ENCODE measurements at regions not wholly inside any gene's neighbourhood (a gene's known extent, or its start where the extent isn't known, plus 50 kb on each side); places are given as distances from the start of the nearest gene placed in this dataset.
"Not testable (repeated sequence)": the region's sequence is repeated elsewhere in the genome, so short reads cannot be mapped to it uniquely, and the experiment has no call there.

- TF ChIP-seq, protein P1, sequence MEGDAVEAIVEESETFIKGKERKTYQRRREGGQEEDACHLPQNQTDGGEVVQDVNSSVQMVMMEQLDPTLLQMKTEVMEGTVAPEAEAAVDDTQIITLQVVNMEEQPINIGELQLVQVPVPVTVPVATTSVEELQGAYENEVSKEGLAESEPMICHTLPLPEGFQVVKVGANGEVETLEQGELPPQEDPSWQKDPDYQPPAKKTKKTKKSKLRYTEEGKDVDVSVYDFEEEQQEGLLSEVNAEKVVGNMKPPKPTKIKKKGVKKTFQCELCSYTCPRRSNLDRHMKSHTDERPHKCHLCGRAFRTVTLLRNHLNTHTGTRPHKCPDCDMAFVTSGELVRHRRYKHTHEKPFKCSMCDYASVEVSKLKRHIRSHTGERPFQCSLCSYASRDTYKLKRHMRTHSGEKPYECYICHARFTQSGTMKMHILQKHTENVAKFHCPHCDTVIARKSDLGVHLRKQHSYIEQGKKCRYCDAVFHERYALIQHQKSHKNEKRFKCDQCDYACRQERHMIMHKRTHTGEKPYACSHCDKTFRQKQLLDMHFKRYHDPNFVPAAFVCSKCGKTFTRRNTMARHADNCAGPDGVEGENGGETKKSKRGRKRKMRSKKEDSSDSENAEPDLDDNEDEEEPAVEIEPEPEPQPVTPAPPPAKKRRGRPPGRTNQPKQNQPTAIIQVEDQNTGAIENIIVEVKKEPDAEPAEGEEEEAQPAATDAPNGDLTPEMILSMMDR (IDR thresholded peaks at IDR 0.05; ENCODE audit: insufficient read depth, missing control alignments) = no peak
- no peak for FAIRE-seq
- no peak for DNase-seq (ENCODE audit: insufficient read length, low spot score)
Observed at GRCh38 chr13:64127856-64128255, 2712.2 kb upstream of the PCDH20 start.

GRCh38 chr13:64127192-64127591 lies 2711.5 kb upstream of the PCDH20 start:
- FAIRE-seq = no peak
- DNase-seq (ENCODE audit: insufficient read length, low spot score) = no peak
- TF ChIP-seq, protein P1 (IDR thresholded peaks at IDR 0.05; ENCODE audit: insufficient read depth, missing control alignments) = no peak

DNA sequence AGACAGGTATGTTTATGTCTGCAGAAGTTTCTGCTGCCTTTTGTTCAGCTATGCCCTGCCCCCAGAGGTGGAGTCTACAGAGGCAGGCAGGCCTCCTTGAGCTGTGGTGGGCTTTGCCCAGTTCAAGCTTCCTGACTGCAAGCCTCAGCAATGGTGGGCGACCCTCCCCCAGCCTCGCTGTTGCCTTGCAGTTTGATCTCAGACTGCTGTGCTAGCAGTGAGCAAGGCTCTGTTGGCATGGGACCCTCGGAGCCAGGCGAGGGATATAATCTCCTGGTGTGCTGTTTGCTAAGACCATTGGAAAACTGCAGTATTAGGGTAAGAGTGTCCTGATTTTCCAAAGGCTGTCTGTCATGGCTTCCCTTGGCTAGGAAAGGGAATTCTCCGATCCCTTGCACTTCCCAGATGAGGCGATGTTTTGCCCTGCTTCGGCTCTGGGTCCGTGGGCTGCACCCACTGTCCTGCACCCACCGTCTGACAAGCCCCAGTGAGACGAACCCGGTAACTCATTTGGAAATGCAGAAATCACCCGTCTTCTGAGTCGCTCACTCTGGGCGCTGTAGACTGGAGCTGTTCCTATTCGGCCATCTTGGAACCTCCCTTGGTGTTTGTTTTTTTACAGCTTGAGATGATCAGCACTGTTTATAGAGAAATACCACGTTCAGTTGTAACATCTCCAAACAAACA lies 2705.5 kb upstream of the PCDH20 start:
- not testable (repeated sequence) for FAIRE-seq; DNase-seq (ENCODE audit: insufficient read length, low spot score)

GRCh38 chr13:64099994-64100393 lies 2684.3 kb upstream of the PCDH20 start:
- FAIRE-seq = no peak
- DNase-seq (ENCODE audit: insufficient read length, low spot score) = no peak
- TF ChIP-seq, protein P1 (IDR thresholded peaks at IDR 0.05; ENCODE audit: insufficient read depth, missing control alignments) = no peak

DNA sequence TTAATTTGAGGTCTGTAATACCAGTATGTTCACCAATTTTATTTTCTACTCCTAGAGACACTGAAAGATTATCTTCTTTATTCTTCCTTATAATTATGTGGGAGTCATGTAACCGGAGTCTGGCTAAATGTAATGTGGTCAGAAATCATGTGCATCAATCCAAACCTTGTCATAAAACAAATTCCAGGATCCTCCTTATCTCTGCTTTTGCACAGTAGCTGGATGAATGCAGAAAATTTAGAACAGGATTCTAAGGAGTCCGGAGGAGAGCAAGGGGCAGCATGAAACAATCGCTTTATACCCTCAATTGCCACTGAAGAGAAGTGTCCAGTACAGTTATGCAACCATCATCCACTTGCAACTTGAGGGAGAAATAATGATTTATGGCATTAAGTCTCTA lies 2674.7 kb upstream of the PCDH20 start:
- DNase-seq (ENCODE audit: insufficient read length, low spot score) = no peak
- TF ChIP-seq, protein P1 (IDR thresholded peaks at IDR 0.05; ENCODE audit: insufficient read depth, missing control alignments) = no peak
- no peak for FAIRE-seq

GRCh38 chr13:64088491-64088890 lies 2672.8 kb upstream of the PCDH20 start:
- DNase-seq (ENCODE audit: insufficient read length, low spot score) (no peak), FAIRE-seq (no peak)
- TF ChIP-seq, protein P1 (IDR thresholded peaks at IDR 0.05; ENCODE audit: insufficient read depth, missing control alignments) = no peak

GRCh38 chr13:64087624-64088023 lies 2672.0 kb upstream of the PCDH20 start:
- TF ChIP-seq, protein P1 (IDR thresholded peaks at IDR 0.05; ENCODE audit: insufficient read depth, missing control alignments) = no peak
- FAIRE-seq (no peak), DNase-seq (ENCODE audit: insufficient read length, low spot score) (no peak)

GRCh38 chr13:64083811-64084210 lies 2668.2 kb upstream of the PCDH20 start:
- DNase-seq (ENCODE audit: insufficient read length, low spot score) = no peak
- no peak for FAIRE-seq
- TF ChIP-seq, protein P1 (IDR thresholded peaks at IDR 0.05; ENCODE audit: insufficient read depth, missing control alignments) = no peak
